Coronary artery (tissue), 2 donors: ENCODE measurements at regions not wholly inside any gene's neighbourhood (a gene's known extent, or its start where the extent isn't known, plus 50 kb on each side); places are given as distances from the start of the nearest gene placed in this dataset.

Experiments
- DNase-seq: peaks from one replicate; pipeline ENCODE4 v3.0.0-alpha.2; 2017; ENCODE audit warnings: low spot score
- H3K27ac ChIP-seq, 2 donors: fragments of 200-600 bp; sonication (generic); one replicate each; pipeline ENCODE4 v1.5.1; 2016 to 2019
- H3K4me3 ChIP-seq: fragments of 200-600 bp; sonication (generic); 2 replicates; pipeline ENCODE4 v1.5.1; 2016; ENCODE audit warnings: mild to moderate bottlenecking, moderate library complexity
- CTCF ChIP-seq: fragments of 200-600 bp; sonication (generic); IDR thresholded peaks from one replicate; pipeline ENCODE4 v1.5.1; 2019; ENCODE audit warnings: antibody characterized with exemption

- no peak for DNase-seq
- Histone ChIP-seq H3K27ac (no peak overlapping the region), H3K4me3 (no peak overlapping the region)
- no peak for TF ChIP-seq CTCF
Observed at GRCh38 chr17:70868149-70868548, 698.8 kb downstream of the KCNJ2 start.

GRCh38 chr17:70869402-70870085 lies 700.2 kb downstream of the KCNJ2 start:
- no peak for TF ChIP-seq CTCF
- Histone ChIP-seq H3K27ac (no peak overlapping the region), H3K4me3 (no peak overlapping the region)
- DNase-seq: no peak

GRCh38 chr17:70871180-70871818 lies 702.0 kb downstream of the KCNJ2 start:
- Histone ChIP-seq H3K27ac (no peak overlapping the region), H3K4me3 (no peak overlapping the region)
- no peak for TF ChIP-seq CTCF
- DNase-seq: no peak

- DNase-seq: no peak
- Histone ChIP-seq H3K4me3 (no peak overlapping the region), H3K27ac (no peak overlapping the region)
- no peak for TF ChIP-seq CTCF
Observed at GRCh38 chr17:70872103-70872502, 702.8 kb downstream of the KCNJ2 start.

GRCh38 chr17:70875729-70876310 lies 706.5 kb downstream of the KCNJ2 start:
- no peak overlapping the region for H3K4me3 ChIP-seq
- no peak overlapping the region for H3K27ac ChIP-seq
- no peak for DNase-seq
- TF ChIP-seq CTCF: no peak

GRCh38 chr17:70878879-70879278 lies 709.5 kb downstream of the KCNJ2 start:
- no peak for TF ChIP-seq CTCF
- H3K27ac ChIP-seq: no peak overlapping the region
- no peak for DNase-seq
- H3K4me3 ChIP-seq: no peak overlapping the region

GRCh38 chr17:70879401-70879800 lies 710.1 kb downstream of the KCNJ2 start:
- no peak overlapping the region for H3K27ac ChIP-seq
- TF ChIP-seq CTCF: no peak
- H3K4me3 ChIP-seq: no peak overlapping the region
- DNase-seq: no peak
